ENCODE measurements at regions not wholly inside any gene's neighbourhood (a gene's known extent, or its start where the extent isn't known, plus 50 kb on each side); places are given as distances from the start of the nearest gene placed in this dataset.

- Histone ChIP-seq H3K27me3 (ENCODE audit: control insufficient read depth, insufficient read depth, low read length) (no peaks in the 10 kb centered on the region), H3K27ac (ENCODE audit: low read length) (no peak overlapping the region), H3K4me1 (ENCODE audit: control insufficient read depth, insufficient read depth, low read length) (no peaks in the 10 kb centered on the region), H3K36me3 (ENCODE audit: control insufficient read depth, insufficient read depth, low read length) (no peaks in the 10 kb centered on the region), H3K4me3 (ENCODE audit: low read length) (no peak overlapping the region), H3K9me3 (ENCODE audit: control insufficient read depth, insufficient read depth, low read length) (no peaks in the 10 kb centered on the region)
- TF ChIP-seq CTCF (IDR thresholded peaks at IDR 0.05): no peak
- Mint-ChIP-seq H3K4me1 (no peaks in the 10 kb centered on the region), H3K27me3 (ENCODE audit: low read depth in 2 of 2) (no peaks in the 10 kb centered on the region), H3K4me3 (no peak overlapping the region), H3K27ac (no peak overlapping the region), H3K36me3 (no peaks in the 10 kb centered on the region), H3K9me3 (peaks cover 7 to 11% of the 10 kb centered on the region in 2 donors)
- ATAC-seq (no peak), DNase-seq (no peak)
- WGBS (ENCODE audit: insufficient coverage): 90% methylated on average over 2 of the region's 2 CpGs
- intact Hi-C loops (cut with micrococcal nuclease): no loop called here
These were observed 538.6 kb downstream of the ANKRD50 start for GRCh38 chr4:124173912-124174311.

GRCh38 chr4:124177647-124178425 is 534.7 kb downstream of the ANKRD50 start:
- no peaks in the 10 kb centered on the region for H3K36me3 ChIP-seq (ENCODE audit: control insufficient read depth, insufficient read depth, low read length)
- Mint-ChIP-seq H3K9me3 (peaks cover 4 to 7% of the 10 kb centered on the region in 2 donors), H3K4me1 (no peaks in the 10 kb centered on the region), H3K27ac (no peak overlapping the region), H3K27me3 (ENCODE audit: low read depth in 2 of 2) (no peaks in the 10 kb centered on the region), H3K36me3 (no peaks in the 10 kb centered on the region), H3K4me3 (no peak overlapping the region)
- H3K27ac ChIP-seq (ENCODE audit: low read length): no peak overlapping the region
- H3K4me3 ChIP-seq (ENCODE audit: low read length): no peak overlapping the region
- intact Hi-C loops (cut with micrococcal nuclease): no loop called here
- TF ChIP-seq CTCF (IDR thresholded peaks at IDR 0.05): no peak
- no peak for DNase-seq
- no peaks in the 10 kb centered on the region for H3K27me3 ChIP-seq (ENCODE audit: control insufficient read depth, insufficient read depth, low read length)
- no peaks in the 10 kb centered on the region for H3K9me3 ChIP-seq (ENCODE audit: control insufficient read depth, insufficient read depth, low read length)
- H3K4me1 ChIP-seq (ENCODE audit: control insufficient read depth, insufficient read depth, low read length): no peaks in the 10 kb centered on the region
- WGBS (ENCODE audit: insufficient coverage): 88% methylated on average over 3 of the region's 4 CpGs
- no peak for ATAC-seq

GRCh38 chr4:124178449-124179021 is 534.0 kb downstream of the ANKRD50 start:
- no peak for TF ChIP-seq CTCF (IDR thresholded peaks at IDR 0.05)
- Mint-ChIP-seq H3K27ac (no peak overlapping the region), H3K9me3 (peaks cover 4 to 7% of the 10 kb centered on the region in 2 donors), H3K4me1 (no peaks in the 10 kb centered on the region), H3K36me3 (no peaks in the 10 kb centered on the region), H3K27me3 (ENCODE audit: low read depth in 2 of 2) (no peaks in the 10 kb centered on the region), H3K4me3 (no peak overlapping the region)
- no peaks in the 10 kb centered on the region for H3K36me3 ChIP-seq (ENCODE audit: control insufficient read depth, insufficient read depth, low read length)
- H3K9me3 ChIP-seq (ENCODE audit: control insufficient read depth, insufficient read depth, low read length): no peaks in the 10 kb centered on the region
- intact Hi-C loops (cut with micrococcal nuclease): no loop called here
- no peaks in the 10 kb centered on the region for H3K4me1 ChIP-seq (ENCODE audit: control insufficient read depth, insufficient read depth, low read length)
- H3K27me3 ChIP-seq (ENCODE audit: control insufficient read depth, insufficient read depth, low read length): no peaks in the 10 kb centered on the region
- 86% methylated on average over 4 of the region's 4 CpGs for WGBS (ENCODE audit: insufficient coverage)
- ATAC-seq (no peak), DNase-seq (no peak)
- H3K4me3 ChIP-seq (ENCODE audit: low read length): no peak overlapping the region
- H3K27ac ChIP-seq (ENCODE audit: low read length): no peak overlapping the region
